ENCODE measurements at regions not wholly inside any gene's neighbourhood (a gene's known extent, or its start where the extent isn't known, plus 50 kb on each side); places are given as distances from the start of the nearest gene placed in this dataset.

DNA sequence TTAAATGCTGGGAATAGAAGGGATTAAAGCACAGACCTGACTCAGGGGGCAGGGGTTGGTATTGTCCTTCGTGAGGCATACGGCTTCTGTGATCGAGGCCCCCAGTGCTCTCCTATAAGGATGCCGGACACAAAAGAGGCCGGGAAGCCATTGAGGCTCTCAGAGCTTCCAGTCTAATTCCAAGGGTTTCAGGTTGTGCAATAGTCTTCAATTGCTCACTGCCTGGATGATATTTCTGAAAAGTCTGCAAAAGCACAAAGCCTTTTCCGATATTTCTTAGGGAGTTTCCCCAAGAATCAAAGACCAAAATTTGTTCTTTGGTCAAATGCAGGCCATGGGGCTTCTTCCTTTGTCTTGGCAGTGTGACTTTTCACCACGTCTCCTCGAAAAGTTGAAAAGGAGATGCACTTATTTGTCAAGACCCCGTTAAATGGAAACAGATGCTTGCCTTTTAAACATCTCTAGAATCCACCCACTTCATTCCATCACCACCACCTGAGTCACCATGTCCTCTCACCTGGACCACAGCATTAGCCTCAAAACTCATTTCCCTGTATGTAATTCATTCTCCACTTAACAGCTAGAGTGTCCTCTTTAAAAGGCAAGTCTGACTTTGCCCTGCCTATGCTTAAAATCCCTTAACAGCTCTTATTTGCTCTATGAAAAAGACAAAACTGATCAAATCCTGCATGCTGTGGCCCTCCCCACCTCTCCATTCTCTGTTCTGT is 134.8 kb upstream of the NAMPT start:
- peak; percentile 30 for DNase-seq
- peak; percentile 70 for ATAC-seq

DNA sequence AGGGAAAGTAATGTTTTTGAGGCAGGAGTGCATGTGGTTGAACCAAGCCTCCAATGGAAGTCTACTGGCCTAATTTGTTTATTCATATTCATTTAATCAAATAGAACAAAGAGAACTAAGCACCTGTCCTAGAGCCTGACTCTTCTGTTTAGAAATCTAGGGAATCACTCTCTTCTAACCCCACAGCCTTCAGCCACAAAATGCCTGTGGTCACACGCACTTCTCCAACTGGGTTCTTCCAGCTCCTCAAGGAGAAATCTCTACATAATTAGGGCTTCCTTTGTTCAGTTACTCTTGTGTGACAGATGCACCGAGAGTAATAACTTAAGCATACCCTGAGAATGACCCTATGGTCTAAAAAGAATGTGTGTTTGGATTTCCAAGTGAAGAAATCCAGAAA is 133.7 kb upstream of the NAMPT start:
- ATAC-seq: no peak
- DNase-seq: no peak

DNA sequence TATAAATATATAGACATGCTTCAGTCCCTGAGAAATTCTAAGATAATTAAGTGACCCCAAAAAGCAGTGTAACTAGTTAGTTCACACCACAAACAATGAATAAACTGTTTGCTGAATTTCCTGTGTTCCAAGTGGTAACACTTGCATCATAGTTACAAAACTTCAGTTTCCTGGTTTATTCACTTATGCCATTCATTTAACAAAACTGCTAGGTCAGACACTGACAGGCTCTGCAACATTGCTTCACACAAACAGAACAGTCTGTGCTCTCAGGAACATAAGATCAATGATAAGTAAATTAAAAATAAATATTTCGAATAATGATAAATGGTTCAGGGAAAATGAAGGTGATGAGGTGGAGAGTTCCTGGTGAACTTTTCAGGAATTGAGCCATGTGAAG is 133.3 kb upstream of the NAMPT start:
- no peak for ATAC-seq

DNA sequence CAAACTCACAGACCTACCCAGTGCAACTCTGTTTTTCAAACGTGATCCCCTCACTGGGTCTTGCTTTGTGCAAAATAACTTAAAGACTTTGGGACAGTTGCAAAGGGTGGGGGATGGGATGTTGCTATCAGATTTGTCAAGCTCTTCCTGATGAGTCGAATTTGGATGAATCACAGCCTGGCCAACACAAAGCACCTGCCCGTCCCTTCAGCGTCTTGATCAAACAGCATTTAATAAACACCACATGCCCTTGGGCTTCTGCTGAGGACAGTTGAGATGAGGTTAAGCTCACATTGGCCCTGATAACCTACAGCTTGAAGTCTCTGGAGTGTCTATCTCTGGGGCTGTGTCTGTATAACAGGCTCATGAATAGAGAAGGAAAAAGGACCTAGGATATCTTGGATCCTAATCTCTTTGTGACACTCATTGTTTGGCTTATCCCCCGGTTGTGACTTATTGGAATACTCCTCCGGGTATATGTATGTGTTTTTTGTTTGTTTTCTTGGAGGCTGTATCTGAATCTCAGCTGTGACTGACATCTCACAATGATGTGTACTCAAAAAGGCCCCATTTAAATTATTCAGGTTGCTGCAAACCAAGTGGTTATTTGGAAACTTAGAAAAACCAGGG is 132.6 kb upstream of the NAMPT start:
- no peak for DNase-seq
- no peak for ATAC-seq

More for the DNA sequence above, 133.3 kb upstream of the NAMPT start:
- no peak for DNase-seq

DNA sequence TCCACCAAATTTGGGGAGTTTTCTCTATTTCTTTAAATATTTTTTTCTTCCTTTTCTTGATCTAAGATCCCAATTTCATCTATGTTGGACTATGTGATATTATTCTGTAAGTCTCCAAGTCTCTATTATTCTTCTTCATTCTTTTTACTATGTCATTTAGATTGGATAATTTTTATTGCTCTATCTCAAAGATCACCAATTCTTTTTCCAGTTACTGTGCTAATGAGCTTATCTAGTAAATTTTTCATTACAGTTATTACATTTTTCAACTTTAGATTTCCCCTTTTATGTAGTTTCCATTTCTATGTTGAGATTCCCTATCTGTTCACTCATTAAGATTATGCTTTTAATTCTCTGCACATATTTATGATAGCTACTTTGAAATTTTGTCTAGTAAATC is 131.6 kb upstream of the NAMPT start:
- no peak for ATAC-seq
- DNase-seq: no peak

DNA sequence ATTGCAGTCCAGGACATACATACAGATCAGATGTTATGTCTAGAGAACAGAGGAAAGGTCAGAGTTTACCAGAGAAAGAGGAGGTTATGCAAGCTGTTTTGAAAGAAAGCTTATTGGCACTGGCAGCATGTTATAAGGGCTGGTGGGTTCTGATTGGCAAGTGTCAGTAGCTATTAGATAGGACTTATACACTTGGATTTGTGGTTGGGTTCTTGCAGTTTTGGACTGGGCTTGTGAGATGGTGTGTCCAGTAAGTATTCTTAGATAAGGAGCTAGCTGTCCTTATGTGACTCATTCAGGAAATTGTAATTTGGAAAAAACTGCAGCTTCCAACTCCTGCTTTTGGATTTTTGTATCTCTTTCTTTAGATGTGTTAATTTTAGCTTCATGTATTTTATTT is 130.7 kb upstream of the NAMPT start:
- no peak for DNase-seq

DNA sequence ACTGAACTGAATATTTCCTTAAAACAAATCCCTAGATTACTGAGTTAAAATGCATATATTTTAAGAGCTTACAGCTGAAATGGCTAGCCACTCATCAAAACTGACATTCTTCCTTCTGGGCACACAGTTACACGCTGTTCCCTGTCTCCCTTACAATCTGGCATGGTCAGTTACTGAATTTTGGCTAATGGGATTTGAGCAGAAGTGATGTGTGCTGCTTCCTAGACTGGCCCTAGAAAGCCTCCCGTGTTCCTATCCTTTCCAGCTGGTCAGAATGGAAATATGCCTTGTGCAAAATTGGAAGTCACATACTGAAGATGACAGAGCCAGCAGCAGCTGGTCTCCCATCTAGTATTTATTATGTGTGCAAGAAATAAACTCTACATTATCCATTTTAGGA is 128.7 kb upstream of the NAMPT start:
- no peak for DNase-seq
- no peak for ATAC-seq

More for the DNA sequence above, 130.7 kb upstream of the NAMPT start:
- ATAC-seq: no peak

DNA sequence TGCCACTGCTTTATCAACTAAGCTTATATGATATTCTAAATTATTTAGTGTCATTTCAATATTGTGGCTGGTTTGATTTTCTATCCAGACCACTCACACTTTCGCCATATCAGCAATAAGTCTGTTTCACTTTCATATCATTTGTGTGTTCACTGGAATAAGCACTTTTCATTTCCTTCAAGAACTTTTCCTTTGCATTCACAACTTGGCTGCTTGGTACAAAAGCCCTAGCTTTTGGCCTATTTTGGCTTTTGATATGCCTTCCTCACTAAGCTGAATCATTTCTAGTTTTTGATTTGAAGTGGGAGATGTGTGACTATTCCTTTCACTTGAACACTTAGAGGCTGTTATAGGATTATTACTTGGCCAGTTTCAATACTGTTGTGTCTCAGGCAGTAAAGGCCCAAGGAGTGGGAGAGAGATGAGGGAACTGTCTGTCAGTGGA is 120.9 kb upstream of the NAMPT start:
- peak; percentile 99 for ATAC-seq
- no peak for DNase-seq

DNA sequence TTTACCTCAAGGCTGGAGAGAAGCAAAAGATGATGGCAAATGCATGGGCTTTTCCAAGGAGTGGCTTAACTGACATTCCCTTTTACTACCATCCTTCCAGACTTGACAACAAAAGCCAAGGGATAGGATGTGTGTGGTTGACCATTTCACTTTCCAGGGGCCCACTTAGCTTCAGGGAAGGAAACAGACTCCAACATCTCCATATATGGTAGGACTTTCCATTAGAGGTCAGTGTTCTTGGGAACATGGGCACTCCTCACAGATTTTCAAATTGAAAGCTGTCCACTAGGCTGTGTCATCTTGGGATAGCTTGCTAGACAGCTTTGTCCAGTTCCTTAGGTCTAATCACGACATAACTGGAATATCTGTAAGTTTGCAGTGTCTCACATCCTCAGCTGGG is 118.1 kb upstream of the NAMPT start:
- DNase-seq (no peak), ATAC-seq (no peak)

DNA sequence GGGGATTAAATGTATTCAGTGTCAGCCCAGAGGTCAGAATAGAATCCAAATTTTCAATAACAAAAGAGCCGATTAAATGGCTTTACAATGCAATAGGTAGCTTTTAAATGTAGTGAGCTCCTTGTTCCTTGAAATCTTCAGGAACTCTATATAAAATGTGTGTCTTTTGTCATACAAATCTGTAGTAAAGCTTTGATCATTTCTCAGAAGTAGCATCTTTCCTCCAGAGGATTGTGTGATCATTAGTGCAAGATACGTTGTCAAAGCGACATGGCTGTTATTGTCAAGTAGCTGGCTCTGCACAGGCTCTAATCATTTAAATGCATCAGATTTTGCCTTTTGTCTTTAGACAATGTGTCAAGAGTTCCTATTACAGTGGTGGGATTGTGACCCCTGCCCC is 116.1 kb upstream of the NAMPT start:
- no peak for ATAC-seq

DNA sequence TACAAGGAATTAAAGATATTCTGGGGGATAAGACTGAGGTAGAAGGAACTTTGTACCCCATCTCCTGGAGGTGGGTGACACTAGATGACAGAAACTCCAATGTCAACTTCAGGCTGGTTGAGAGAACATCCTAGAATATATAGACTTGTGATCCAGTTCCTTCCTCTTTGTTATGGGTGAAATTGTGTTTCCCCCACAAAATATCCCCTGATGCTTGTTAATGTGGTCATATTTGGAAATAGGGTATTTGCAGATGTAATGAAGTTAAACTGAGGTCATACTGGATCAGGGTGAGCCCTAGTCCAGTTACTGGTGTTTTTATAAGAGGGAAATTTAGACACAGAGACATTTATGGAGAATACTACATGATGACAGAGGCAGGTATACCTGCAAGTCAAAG is 114.0 kb upstream of the NAMPT start:
- ATAC-seq: no peak
- no peak for DNase-seq

More for the DNA sequence above, 116.1 kb upstream of the NAMPT start:
- no peak for DNase-seq

DNA sequence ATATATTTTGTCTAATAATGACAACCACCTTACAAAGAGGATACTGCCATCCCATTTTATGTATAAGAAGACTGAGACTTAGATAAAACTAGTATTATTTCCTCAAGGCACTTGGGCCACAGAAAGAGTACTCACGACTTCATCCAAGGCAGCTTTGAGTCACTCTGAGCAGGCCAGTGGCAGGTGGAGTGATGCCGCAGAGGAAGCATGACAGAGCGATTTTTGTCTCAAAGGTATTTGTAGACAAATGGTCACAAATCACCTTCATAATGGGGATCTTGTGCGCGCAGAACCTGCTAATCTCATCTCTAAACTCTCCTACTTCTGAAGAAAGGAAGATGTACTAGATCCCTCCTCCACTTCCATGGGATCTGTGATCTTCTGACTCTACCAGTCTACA is 113.2 kb upstream of the NAMPT start:
- ATAC-seq: no peak
- DNase-seq: no peak

DNA sequence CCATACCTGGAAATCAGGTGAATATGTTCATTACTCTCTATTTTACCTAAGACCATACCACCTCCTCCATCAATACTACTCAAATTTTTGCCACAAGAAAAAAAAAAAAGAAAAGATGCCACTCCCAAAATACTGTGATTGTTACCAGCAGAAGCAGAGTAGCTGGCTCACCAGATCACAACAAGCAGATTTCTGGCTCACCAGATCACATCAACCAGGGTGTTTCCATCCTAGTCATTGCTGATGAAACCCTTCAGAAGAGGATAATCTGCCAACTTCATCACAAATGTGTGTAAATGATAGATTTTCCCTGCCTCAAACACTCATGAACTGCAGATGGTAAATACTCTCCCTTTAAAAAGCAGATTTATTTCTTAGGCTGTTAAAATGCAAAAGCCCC is 109.7 kb upstream of the NAMPT start:
- no peak for ATAC-seq
- DNase-seq: no peak

DNA sequence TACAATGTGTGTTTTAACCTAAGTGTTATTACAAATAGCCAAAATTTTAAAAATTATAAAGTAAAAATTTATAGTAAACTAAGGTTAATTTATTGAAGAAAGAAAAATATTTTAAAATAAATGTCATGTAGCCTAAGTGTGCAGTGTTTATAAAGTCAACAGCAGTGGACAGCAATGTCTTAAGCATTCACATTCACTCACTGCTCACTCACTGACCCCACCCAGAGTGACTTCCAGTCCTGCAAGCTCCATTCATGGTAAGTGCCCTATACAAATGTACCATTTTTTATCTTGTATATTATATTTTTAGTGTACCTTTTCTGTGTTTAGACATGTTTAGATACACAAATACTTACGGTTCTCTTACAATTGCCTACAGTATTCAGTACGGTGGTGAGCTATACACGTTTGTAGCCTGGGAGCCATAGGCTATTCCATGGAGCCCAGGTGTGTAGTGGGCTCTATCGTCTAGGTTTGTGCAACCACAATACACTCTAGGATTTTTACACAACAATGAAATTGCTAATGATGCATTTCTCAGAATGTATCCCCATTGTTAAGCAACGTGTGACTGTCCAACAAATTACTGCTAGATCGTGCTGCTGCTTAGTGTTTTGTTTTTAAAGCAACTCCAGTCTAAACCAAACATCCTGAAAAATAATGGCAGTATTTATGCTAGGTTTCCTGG is 108.9 kb upstream of the NAMPT start:
- DNase-seq (no peak), ATAC-seq (no peak)

DNA sequence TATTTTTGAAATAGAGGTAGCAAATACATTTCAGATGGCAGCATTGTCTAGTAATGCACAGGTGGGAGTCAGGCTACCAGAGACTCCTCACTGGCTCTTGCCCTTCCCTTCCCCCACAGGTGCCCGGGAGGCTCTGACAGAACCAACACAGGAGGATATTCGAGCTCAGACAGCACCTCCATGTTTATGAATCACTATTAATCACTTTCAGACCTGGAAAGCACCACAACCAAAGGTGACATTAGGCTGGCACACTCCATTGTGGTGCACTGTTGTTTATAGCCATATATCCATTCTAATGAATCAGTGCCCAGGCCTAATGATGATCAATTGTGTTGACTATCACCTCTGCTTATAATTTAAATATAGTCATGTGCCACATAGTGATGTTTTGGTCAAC is 107.8 kb upstream of the NAMPT start:
- ATAC-seq: peak; percentile 32

DNA sequence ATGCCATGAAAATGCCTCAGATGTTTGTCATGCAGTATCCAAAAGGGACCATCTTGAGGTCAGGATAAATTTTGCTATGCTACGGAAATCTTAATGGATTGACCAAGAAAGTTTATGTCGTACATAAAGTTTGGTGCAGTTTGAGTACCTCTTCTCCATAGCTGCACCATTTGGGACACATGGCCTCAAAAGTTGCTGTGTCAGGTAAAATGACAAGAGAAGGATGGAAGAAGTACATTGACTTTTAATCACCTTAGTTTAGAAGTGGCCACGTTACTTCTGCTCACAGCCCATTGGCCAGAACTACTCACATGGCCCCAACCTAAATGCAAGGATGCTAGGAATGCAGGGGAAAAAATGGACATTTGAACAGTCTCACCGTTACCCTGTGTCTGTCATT is 107.4 kb upstream of the NAMPT start:
- ATAC-seq (no peak), DNase-seq (no peak)

More for the DNA sequence above, 107.8 kb upstream of the NAMPT start:
- DNase-seq: no peak

DNA sequence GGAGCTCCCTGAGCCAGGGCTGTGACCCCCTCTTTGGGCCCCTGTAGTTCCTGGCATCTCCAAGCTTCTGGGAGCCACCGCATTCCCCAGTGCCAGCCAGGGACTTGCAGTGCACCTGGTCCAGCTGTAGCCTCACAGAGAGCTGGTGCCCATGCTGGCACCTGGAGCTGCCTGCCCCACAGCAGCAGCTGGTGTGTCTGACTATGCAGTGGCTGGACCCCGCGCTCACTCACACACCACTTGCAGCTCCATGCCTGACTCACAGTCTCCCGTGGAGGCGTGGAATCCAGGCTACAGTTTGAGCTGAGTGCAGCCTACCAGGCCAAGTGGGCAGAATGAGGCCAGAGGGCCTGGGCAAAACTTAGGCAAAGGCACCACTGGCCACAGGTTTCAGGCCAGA is 102.2 kb upstream of the NAMPT start:
- no peak for ATAC-seq
- no peak for DNase-seq

DNA sequence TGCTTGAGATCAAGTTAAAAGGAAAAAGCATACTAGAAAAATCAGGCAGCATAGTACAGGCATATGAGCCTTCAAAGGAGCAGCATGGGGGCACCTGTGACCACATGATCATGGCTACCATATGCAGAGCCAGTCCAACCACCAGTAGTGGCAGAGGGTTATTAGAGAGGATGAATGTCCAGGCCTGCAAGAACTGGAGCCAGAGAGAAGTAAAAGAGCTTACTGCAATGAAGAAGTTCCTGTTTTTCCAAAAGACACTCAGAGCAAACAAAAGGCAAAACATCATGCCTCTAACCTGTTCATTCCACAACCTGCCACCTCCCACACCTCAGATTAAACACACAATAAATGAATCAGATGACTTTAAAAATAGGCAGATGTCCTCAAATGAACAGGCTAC is 99.6 kb upstream of the NAMPT start:
- ATAC-seq (no peak), DNase-seq (no peak)

DNA sequence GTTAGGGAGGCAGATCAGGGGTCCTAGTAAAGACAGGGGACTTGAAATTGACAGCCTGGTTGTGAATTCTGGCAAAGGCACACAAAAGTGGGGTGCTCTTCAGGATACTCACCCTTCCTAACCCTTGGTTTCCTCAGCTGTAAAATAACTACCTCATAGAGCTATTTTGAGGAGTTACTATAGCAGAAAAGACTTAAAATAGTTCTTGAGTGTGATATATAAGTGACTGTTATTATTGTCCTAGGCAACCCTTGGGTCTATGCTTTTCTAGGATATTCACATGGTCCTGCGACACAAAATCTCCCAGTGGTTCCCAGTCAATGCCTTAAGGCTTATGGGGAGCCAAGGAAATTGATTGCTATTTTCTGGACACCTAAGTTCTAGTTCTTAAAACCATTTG is 98.1 kb upstream of the NAMPT start:
- ATAC-seq (no peak), DNase-seq (no peak)

DNA sequence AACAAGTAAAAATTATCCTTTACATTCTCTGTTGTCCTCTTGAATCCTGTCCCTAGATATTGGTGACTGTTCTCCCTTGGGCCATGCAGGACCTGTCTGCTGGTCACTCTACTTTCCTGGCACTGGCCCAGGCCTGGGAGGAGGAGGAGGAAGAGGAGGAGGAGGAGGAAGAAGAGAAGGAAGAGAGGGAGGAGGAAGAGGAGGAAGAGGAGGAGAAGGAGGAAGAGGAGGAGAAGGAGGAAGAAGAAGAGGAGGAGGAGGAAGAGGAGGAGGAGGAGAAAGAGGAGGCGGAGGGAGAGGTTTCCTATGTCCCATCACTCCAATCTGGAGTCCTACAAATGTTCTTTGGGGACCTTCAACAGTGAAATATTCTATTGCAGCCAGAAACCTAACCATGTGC is 97.3 kb upstream of the NAMPT start:
- ATAC-seq (no peak), DNase-seq (no peak)

DNA sequence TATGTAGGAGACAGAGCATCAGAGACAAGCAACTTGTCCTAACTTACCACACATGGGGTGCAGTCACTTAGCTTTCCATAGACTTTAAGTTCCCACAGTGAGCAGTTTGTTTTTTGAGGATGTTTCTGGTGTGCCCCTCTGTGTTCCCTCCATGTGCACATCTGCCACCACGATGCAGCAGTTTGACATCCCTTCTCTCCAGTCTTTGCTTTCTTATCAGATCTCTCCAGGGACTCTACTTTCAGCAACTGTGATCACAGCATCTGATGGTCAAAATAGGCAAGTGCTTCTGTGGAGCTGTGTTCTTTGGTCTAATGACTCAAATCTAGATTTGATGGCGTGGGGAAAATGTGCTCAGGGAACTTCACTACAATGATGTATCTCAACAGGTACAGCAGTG is 96.5 kb upstream of the NAMPT start:
- ATAC-seq: no peak
- DNase-seq: no peak

DNA sequence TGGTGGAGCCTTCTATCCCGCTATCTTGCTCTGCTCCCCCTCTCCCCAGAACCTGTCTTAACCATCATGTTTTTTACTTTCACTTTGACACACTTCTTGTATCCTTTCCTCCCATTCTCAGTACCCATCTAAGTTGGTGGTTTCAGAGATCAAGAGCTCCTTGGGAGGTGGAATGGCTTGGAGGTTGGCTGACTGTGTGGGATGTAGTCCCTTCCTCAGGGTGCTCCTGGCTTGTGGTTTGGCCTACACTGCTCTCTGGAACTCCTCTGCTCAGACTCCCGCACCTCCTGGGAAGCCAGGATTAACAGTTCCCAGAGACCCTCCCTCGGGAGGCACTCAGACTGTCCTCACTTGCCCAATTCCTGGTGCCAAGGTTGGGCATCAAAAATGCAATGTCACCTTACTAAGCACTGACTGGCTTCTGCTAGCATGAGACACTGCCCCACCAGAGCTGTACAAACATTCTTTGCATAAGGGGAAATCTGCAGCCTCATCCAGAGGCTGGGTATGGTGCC is 93.1 kb upstream of the NAMPT start:
- ATAC-seq (peak; percentile 58), DNase-seq (no peak)

Measured in stimulated activated naive CD8-positive, alpha-beta T cell treated with anti-CD3 and anti-CD28 coated beads, Interleukin-15, Interleukin-2, amounts not matched to agents 100 U/mL and 50 U/mL, for 24 hours (primary cell).